GM12878 (cell line): ENCODE measurements at regions not wholly inside any gene's neighbourhood (a gene's known extent, or its start where the extent isn't known, plus 50 kb on each side); places are given as distances from the start of the nearest gene placed in this dataset.

ENCODE experiments used
- ATAC-seq: fragments of 200-7000 bp; cut with Tn5 transposase; 3 replicates; pipeline ENCODE4 v1.9.1; 2020; ENCODE audit warnings: mild to moderate bottlenecking, moderate library complexity
- BruUV-seq: library from RNA; stranded (reverse); fragments of 400-500 nt; replicated peaks from 2 replicates; lab custom pipeline; 2021; lab: Mats Ljungman, UMichigan
- CTCF ChIA-PET: fragments of 300-600 bp; sonication (Branson Sonifier 250); formaldehyde crosslinking; extraction: SDS; loops from one replicate; lab custom pipeline; 2021; ENCODE audit warnings: inconsistent platforms; lab: Yijun Ruan, JAX
- POLR2A ChIA-PET: fragments of 350-600 bp; formaldehyde crosslinking; extraction: SDS; loops from one replicate; lab custom pipeline; 2021; ENCODE audit warnings: inconsistent platforms; lab: Charles Lee
- RAD21 ChIA-PET: fragments of 300-600 bp; sonication (Branson Sonifier 250); formaldehyde crosslinking; loops from one replicate; lab custom pipeline; 2023; ENCODE audit warnings: antibody characterized with exemption; ENCODE audit not compliant: unreplicated experiment; lab: Charles Lee
- SMC1A ChIA-PET: fragments of 300-600 bp; sonication (Branson Sonifier 250); formaldehyde crosslinking; loops from one replicate; lab custom pipeline; 2023; ENCODE audit not compliant: unreplicated experiment, uncharacterized antibody; lab: Charles Lee
- DNase-seq: peaks from one replicate; pipeline ENCODE4 v3.0.0-alpha.2; 2011; ENCODE audit warnings: low read depth, low spot score
- FAIRE-seq: peaks from 3 replicates; lab custom pipeline; 2011; peaks lifted over from hg19 to GRCh38; lab: Jason Lieb, UNC
- H2AFZ ChIP-seq: 2 replicates; pipeline ENCODE4 v1.6.0; 2011; ENCODE audit warnings: low read depth, low read length, control low read depth; ENCODE audit not compliant: control insufficient read depth
- H3K27ac ChIP-seq: 2 replicates; pipeline ENCODE4 v1.5.1; 2011; ENCODE audit warnings: control low read depth; ENCODE audit not compliant: control insufficient read depth, insufficient read depth
- H3K27me3 ChIP-seq, 2 experiments: replicated peaks in 1 of 2; 2 replicates each; pipeline versions ENCODE4 v1.6.0 to v1.6.1; 2011; ENCODE audit warnings: low read length in 1 of 2; ENCODE audit not compliant: control insufficient read depth in 2 of 2, insufficient read depth in 2 of 2
- H3K36me3 ChIP-seq, 2 experiments: 2 replicates each; pipeline ENCODE4 v1.5.1; 2011; ENCODE audit warnings: low read length in 1 of 2; ENCODE audit not compliant: control insufficient read depth in 2 of 2, insufficient read depth in 2 of 2
- H3K4me1 ChIP-seq: 2 replicates; pipeline ENCODE4 v1.6.1; 2011; ENCODE audit warnings: mild to moderate bottlenecking, low read length, moderate library complexity, mixed read lengths; ENCODE audit not compliant: control insufficient read depth, insufficient read depth
- H3K4me2 ChIP-seq: 2 replicates; pipeline ENCODE4 v1.6.0; 2011; ENCODE audit warnings: control low read depth; ENCODE audit not compliant: control insufficient read depth, insufficient read depth
- H3K4me3 ChIP-seq: fragments of 200-600 bp; sonication (generic); 2 replicates; pipeline ENCODE4 v1.5.1; 2016
- H3K79me2 ChIP-seq: 2 replicates; pipeline ENCODE4 v1.6.0; 2011; ENCODE audit warnings: low read length; ENCODE audit not compliant: control insufficient read depth, insufficient read depth
- H3K9ac ChIP-seq: 2 replicates; pipeline ENCODE4 v1.8.0; 2011; ENCODE audit warnings: low read length, control low read depth, mixed read lengths; ENCODE audit not compliant: control insufficient read depth, insufficient read depth
- H3K9me3 ChIP-seq: replicated peaks from 3 replicates; pipeline ENCODE4 v1.5.1; 2011; ENCODE audit warnings: mild to moderate bottlenecking, low read length; ENCODE audit not compliant: control insufficient read depth, insufficient read depth
- H4K20me1 ChIP-seq: 2 replicates; pipeline ENCODE4 v1.6.0; 2011; ENCODE audit not compliant: control insufficient read depth, insufficient read depth
- ATF2 ChIP-seq: IDR thresholded peaks from 2 replicates; pipeline ENCODE4 v1.6.1; 2012; ENCODE audit warnings: low read length, inconsistent platforms
- ATF7 ChIP-seq: fragments of 450-650 bp; IDR thresholded peaks from 2 replicates; pipeline ENCODE4 v1.6.1; 2016; ENCODE audit warnings: low read depth, mild to moderate bottlenecking
- CHD1 ChIP-seq: IDR thresholded peaks from 2 replicates; pipeline ENCODE4 v1.6.1; 2012; ENCODE audit warnings: low read depth, low read length, improper control_type of control experiment
- FOXM1 ChIP-seq: IDR thresholded peaks from 2 replicates; pipeline ENCODE4 v1.6.1; 2012; ENCODE audit warnings: low read depth, mild to moderate bottlenecking, inconsistent platforms, low read length, moderate library complexity
- HDAC6 ChIP-seq: fragments of 200-600 bp; sonication (generic); IDR thresholded peaks from one replicate; pipeline ENCODE4 v1.8.0; 2017; ENCODE audit warnings: antibody characterized with exemption; ENCODE audit not compliant: unreplicated experiment
- MEF2B ChIP-seq: fragments of 450-650 bp; IDR thresholded peaks from 2 replicates; pipeline ENCODE4 v1.6.1; 2018; ENCODE audit warnings: mild to moderate bottlenecking, moderate library complexity; ENCODE audit not compliant: partially characterized antibody, poor library complexity, severe bottlenecking
- NBN ChIP-seq: fragments of 450-650 bp; IDR thresholded peaks from 2 replicates; pipeline ENCODE4 v1.6.1; 2016
- NFIC ChIP-seq: IDR thresholded peaks from 2 replicates; pipeline ENCODE4 v1.6.1; 2012; ENCODE audit warnings: low read depth, mild to moderate bottlenecking, inconsistent platforms, low read length, moderate library complexity
- RUNX3 ChIP-seq: IDR thresholded peaks from 2 replicates; pipeline ENCODE4 v1.6.1; 2012; ENCODE audit warnings: low read length, inconsistent platforms
- SIX5 ChIP-seq: IDR thresholded peaks from 2 replicates; pipeline ENCODE4 v1.6.1; 2011; ENCODE audit warnings: mild to moderate bottlenecking, low read depth, low read length, moderate library complexity; ENCODE audit not compliant: severe bottlenecking
- ZNF687 ChIP-seq: fragments of 450-650 bp; IDR thresholded peaks from 2 replicates; pipeline ENCODE4 v1.6.1; 2017; ENCODE audit warnings: mild to moderate bottlenecking, moderate library complexity
- WGBS: methylation state at CpG from one replicate; pipeline ENCODE4 v1.1.6; 2016; ENCODE audit warnings: low lambda C conversion rate; ENCODE audit not compliant: insufficient replicate concordance, insufficient coverage; ENCODE audit errors: missing lambda C conversion rate; 5-methylcytosine and 5-hydroxymethylcytosine counted together
- in situ Hi-C: fragments of 300-500 bp; cut with MboI; formaldehyde crosslinking; loops from 9 replicates; pipeline ENCODE4 v1.14.3; 2018; ENCODE audit warnings: mixed read lengths
- intact Hi-C: fragments of 100-400 bp; cut with micrococcal nuclease; formaldehyde crosslinking; loops from one replicate; pipeline ENCODE4 v1.14.2; 2022; ENCODE audit not compliant: unreplicated experiment

GRCh38 chr21:35252831-35253230 lies 203.7 kb upstream of the RUNX1 start:
- H3K4me3 ChIP-seq = no peak overlapping the region
- H3K27me3 ChIP-seq = no peaks in the 10 kb centered on the region
- intact Hi-C loops = no loop called here
- WGBS = 0% methylated on average over 2 of the region's 2 CpGs
- DNase-seq (no peak), FAIRE-seq (no peak), ATAC-seq (no peak)
- TF ChIP-seq NBN (no peak), NFIC (0 out of 2 replicates have a peak, but pooled peaks have one; percentile 21), ATF2 (peak; percentile 37; the same call in 1 of the 2 replicates), RUNX3 (peak; percentile 60; the same call in 1 of the 2 replicates), HDAC6 (no peak), CHD1 (no peak), MEF2B (no peak), ATF7 (no peak)
- H3K4me1 ChIP-seq = no peaks in the 10 kb centered on the region
- H3K9ac ChIP-seq = no peak overlapping the region
- H3K9me3 ChIP-seq = no peaks in the 10 kb centered on the region; the same call in 2 of the 3 replicates
- ChIA-PET SMC1A (no interaction called here), CTCF (no interaction called here), RAD21 (no interaction called here), POLR2A (no interaction called here)
- no peak overlapping the region for H3K27ac ChIP-seq
- in situ Hi-C loops = no loop called here
- no TSS peak for BruUV-seq
- no peaks in the 10 kb centered on the region for H3K79me2 ChIP-seq
- H4K20me1 ChIP-seq = no peaks in the 10 kb centered on the region
- H3K4me2 ChIP-seq = no peak overlapping the region
- no peaks in the 10 kb centered on the region for H3K36me3 ChIP-seq
- no peak overlapping the region for H2AFZ ChIP-seq

GRCh38 chr21:35249636-35250035 lies 200.5 kb upstream of the RUNX1 start:
- POLR2A ChIA-PET = no interaction called here
- Histone ChIP-seq H3K9me3 (no peaks in the 10 kb centered on the region; the same call in 2 of the 3 replicates), H3K4me3 (no peak overlapping the region), H4K20me1 (no peaks in the 10 kb centered on the region), H2AFZ (no peak overlapping the region), H3K4me1 (no peaks in the 10 kb centered on the region), H3K27ac (no peak overlapping the region), H3K4me2 (no peak overlapping the region), H3K9ac (no peak overlapping the region), H3K27me3 (no peaks in the 10 kb centered on the region), H3K36me3 (no peaks in the 10 kb centered on the region), H3K79me2 (no peaks in the 10 kb centered on the region)
- intact Hi-C loops (no loop called here), in situ Hi-C loops (no loop called here)
- SMC1A ChIA-PET = no interaction called here
- ATAC-seq (no peak), FAIRE-seq (no peak), DNase-seq (no peak)
- 73% methylated on average over 1 of the region's 1 CpG for WGBS
- RAD21 ChIA-PET = no interaction called here
- no TSS peak for BruUV-seq
- TF ChIP-seq FOXM1 (no peak), SIX5 (no peak), ATF2 (no peak), ZNF687 (no peak)
- CTCF ChIA-PET = no interaction called here
